Superior temporal gyrus (tissue), 1 donor: ENCODE measurements at regions not wholly inside any gene's neighbourhood (a gene's known extent, or its start where the extent isn't known, plus 50 kb on each side); places are given as distances from the start of the nearest gene placed in this dataset.

Experiments used
- DNase-seq: peaks from one replicate; pipeline ENCODE4 v3.0.0-alpha.2; 2016; ENCODE audit errors: extremely low spot score

DNA sequence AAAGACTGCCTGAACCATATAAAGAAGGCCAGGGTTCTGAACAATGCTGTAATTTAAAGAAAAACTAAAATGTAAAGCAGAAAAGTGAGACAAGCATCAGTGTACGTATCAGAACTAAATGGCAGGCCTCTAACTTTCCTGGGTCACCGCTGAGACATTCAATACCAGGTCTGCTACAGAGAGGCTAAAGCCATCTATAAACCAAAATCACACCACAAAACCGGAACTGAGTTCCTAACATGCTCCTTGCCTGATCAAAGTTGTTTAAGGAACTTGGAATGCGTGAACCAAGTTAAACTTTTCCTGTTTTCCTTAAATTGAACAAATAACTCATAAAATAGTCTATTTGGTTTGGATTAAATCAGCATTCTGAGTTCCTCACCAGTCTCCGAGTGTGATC is 55.3 kb upstream of the TECRL start:
- no peak for DNase-seq
